Muscle of arm (tissue), 1 donor: ENCODE measurements at regions not wholly inside any gene's neighbourhood (a gene's known extent, or its start where the extent isn't known, plus 50 kb on each side); places are given as distances from the start of the nearest gene placed in this dataset.

Experiments
- DNase-seq: peaks from one replicate; pipeline ENCODE4 v3.0.0-alpha.2; 2013

- no peak for DNase-seq
These were observed 589.1 kb downstream of the PTPRU start for GRCh38 chr1:29825274-29825940.

- DNase-seq = no peak
These were observed 588.4 kb downstream of the PTPRU start for GRCh38 chr1:29824511-29825273.

- no peak for DNase-seq
These were observed 587.7 kb downstream of the PTPRU start for GRCh38 chr1:29824025-29824424.

- DNase-seq = no peak
These were observed 587.2 kb downstream of the PTPRU start for GRCh38 chr1:29823561-29823960.

GRCh38 chr1:29821605-29822004 lies 585.3 kb downstream of the PTPRU start:
- DNase-seq = no peak

- DNase-seq = no peak
These were observed 584.1 kb downstream of the PTPRU start for GRCh38 chr1:29820401-29820800.

GRCh38 chr1:29812408-29813135 lies 576.2 kb downstream of the PTPRU start:
- no peak for DNase-seq

GRCh38 chr1:29811727-29812407 lies 575.5 kb downstream of the PTPRU start:
- DNase-seq = no peak

- DNase-seq = no peak
These were observed 574.9 kb downstream of the PTPRU start for GRCh38 chr1:29811247-29811646.

- no peak for DNase-seq
These were observed 574.1 kb downstream of the PTPRU start for GRCh38 chr1:29810121-29811120.

GRCh38 chr1:29809446-29810120 lies 573.3 kb downstream of the PTPRU start:
- DNase-seq = no peak

- no peak for DNase-seq
These were observed 572.0 kb downstream of the PTPRU start for GRCh38 chr1:29808141-29808995.

- DNase-seq = no peak
These were observed 571.4 kb downstream of the PTPRU start for GRCh38 chr1:29807689-29808088.

- no peak for DNase-seq
These were observed 570.5 kb downstream of the PTPRU start for GRCh38 chr1:29806646-29807319.

GRCh38 chr1:29805896-29806160 lies 569.5 kb downstream of the PTPRU start:
- DNase-seq = no peak

- DNase-seq = no peak
These were observed 569.0 kb downstream of the PTPRU start for GRCh38 chr1:29805122-29805895.

- DNase-seq = no peak
These were observed 568.0 kb downstream of the PTPRU start for GRCh38 chr1:29804181-29804899.

- no peak for DNase-seq
These were observed 567.2 kb downstream of the PTPRU start for GRCh38 chr1:29803486-29803885.
